H1 (cell line): ENCODE measurements at regions not wholly inside any gene's neighbourhood (a gene's known extent, or its start where the extent isn't known, plus 50 kb on each side); places are given as distances from the start of the nearest gene placed in this dataset.

ENCODE experiments used
- CTCF ChIA-PET: fragments of 300-600 bp; sonication (Branson Sonifier 250); formaldehyde crosslinking; loops from one replicate; lab custom pipeline; 2021; ENCODE audit not compliant: partially characterized antibody; lab: Charles Lee
- POLR2A ChIA-PET: fragments of 300-600 bp; sonication (Branson Sonifier 250); formaldehyde crosslinking; loops from one replicate; lab custom pipeline; 2021; ENCODE audit warnings: inconsistent platforms; ENCODE audit not compliant: partially characterized antibody; lab: Charles Lee
- DNase-seq, 2 experiments: peaks; one replicate each; pipeline versions ENCODE4 v3.0.0 to v3.0.0-alpha.2; 2010 to 2022; ENCODE audit warnings: low spot score in 2 of 2, low read depth in 1 of 2, mixed read lengths in 1 of 2
- FAIRE-seq: peaks from 2 replicates; lab custom pipeline; 2011; peaks lifted over from hg19 to GRCh38; lab: Jason Lieb, UNC
- H2AFZ ChIP-seq: 2 replicates; pipeline ENCODE4 v1.8.1; 2012; ENCODE audit warnings: low read length, inconsistent platforms
- H2AK5ac ChIP-seq: 2 replicates; pipeline ENCODE4 v1.6.1; 2013; ENCODE audit warnings: low read depth, low read length
- H2BK120ac ChIP-seq: replicated peaks from 2 replicates; pipeline ENCODE3; 2013; ENCODE audit warnings: low read depth, low read length, inconsistent platforms
- H2BK12ac ChIP-seq: 2 replicates; pipeline ENCODE4 v1.6.1; 2013; ENCODE audit warnings: low read depth, low read length
- H2BK15ac ChIP-seq: 2 replicates; pipeline ENCODE4 v1.6.1; 2013; ENCODE audit warnings: low read length
- H2BK20ac ChIP-seq: 2 replicates; pipeline ENCODE4 v1.6.1; 2013; ENCODE audit warnings: low read length
- H2BK5ac ChIP-seq: 2 replicates; pipeline ENCODE4 v1.6.1; 2013; ENCODE audit warnings: low read depth, low read length
- H3K14ac ChIP-seq: 2 replicates; pipeline ENCODE4 v1.6.1; 2013; ENCODE audit warnings: inconsistent platforms; ENCODE audit not compliant: insufficient read length
- H3K18ac ChIP-seq: 2 replicates; pipeline ENCODE4 v1.6.1; 2013; ENCODE audit warnings: low read length; ENCODE audit errors: extremely low read depth
- H3K23ac ChIP-seq: 2 replicates; pipeline ENCODE4 v1.6.1; 2013; ENCODE audit warnings: inconsistent platforms; ENCODE audit not compliant: insufficient read length
- H3K23me2 ChIP-seq: 2 replicates; pipeline ENCODE4 v1.6.1; 2013; ENCODE audit warnings: low read depth, low read length
- H3K27ac ChIP-seq: 2 replicates; pipeline ENCODE4 v1.6.1; 2011; ENCODE audit warnings: low read depth, low read length, inconsistent platforms
- H3K27me3 ChIP-seq, 4 experiments: replicated peaks in 1 of 4; 1 replicate in 1 of 4; 2 replicates in 3 of 4; pipeline versions ENCODE4 v1.6.1 to v1.8.1; 2011 to 2013; ENCODE audit warnings: low read length in 3 of 4, mild to moderate bottlenecking in 3 of 4, inconsistent platforms in 2 of 4, mixed read lengths in 2 of 4, moderate library complexity in 1 of 4; ENCODE audit not compliant: control insufficient read depth in 3 of 4, insufficient read depth in 3 of 4; ENCODE audit errors: extremely low read depth in 1 of 4
- H3K36me3 ChIP-seq, 4 experiments: 2 replicates each; pipeline versions ENCODE4 v1.6.1 to v1.8.1; 2011 to 2013; ENCODE audit warnings: mild to moderate bottlenecking in 4 of 4, low read length in 3 of 4, moderate library complexity in 2 of 4, control low read depth in 1 of 4, inconsistent platforms in 1 of 4; ENCODE audit not compliant: insufficient read depth in 4 of 4, control insufficient read depth in 2 of 4
- H3K4ac ChIP-seq: replicated peaks from 2 replicates; pipeline ENCODE3; 2013; ENCODE audit warnings: low read length, low read depth, mixed read lengths, inconsistent platforms; ENCODE audit not compliant: insufficient read length
- H3K4me1 ChIP-seq, 4 experiments: replicated peaks in 1 of 4; 1 replicate in 1 of 4; 2 replicates in 3 of 4; pipeline versions ENCODE4 v1.6.1 to v1.8.1; 2011 to 2013; ENCODE audit warnings: low read length in 3 of 4, inconsistent platforms in 2 of 4, mixed read lengths in 1 of 4; ENCODE audit not compliant: insufficient read depth in 4 of 4, control insufficient read depth in 3 of 4
- H3K4me2 ChIP-seq, 2 experiments: 2 replicates each; pipeline versions ENCODE4 v1.6.1 to v1.8.1; 2011 to 2013; ENCODE audit warnings: low read depth in 2 of 2, low read length in 2 of 2, control low read depth in 1 of 2, inconsistent platforms in 1 of 2, mild to moderate bottlenecking in 1 of 2; ENCODE audit not compliant: insufficient read depth in 1 of 2
- H3K4me3 ChIP-seq, 4 experiments: fragments of 200-600, 300-600 bp in 1 of 4; sonication (generic), shearing (Covaris generic), sonication (Bioruptor Twin) in 1 of 4; 2 replicates each; pipeline versions ENCODE4 v1.5.1 to v1.8.1; 2011 to 2016; ENCODE audit warnings: low read length in 4 of 4, low read depth in 3 of 4, control low read depth in 2 of 4, inconsistent platforms in 2 of 4, mild to moderate bottlenecking in 2 of 4, mixed read lengths in 1 of 4, moderate library complexity in 1 of 4; ENCODE audit not compliant: insufficient read depth in 2 of 4; ENCODE audit errors: extremely low read depth in 1 of 4
- H3K56ac ChIP-seq: replicated peaks from 2 replicates; pipeline ENCODE3; 2013; ENCODE audit warnings: low read depth, mild to moderate bottlenecking, mixed read lengths, low read length, inconsistent platforms; ENCODE audit not compliant: insufficient read length
- H3K79me1 ChIP-seq: 2 replicates; pipeline ENCODE4 v1.6.1; 2013; ENCODE audit warnings: low read depth, low read length, control low read depth
- H3K79me2 ChIP-seq, 2 experiments: 2 replicates each; pipeline versions ENCODE4 v1.6.1 to v1.8.1; 2012 to 2013; ENCODE audit warnings: low read length in 2 of 2, mild to moderate bottlenecking in 2 of 2, inconsistent platforms in 1 of 2; ENCODE audit not compliant: insufficient read depth in 2 of 2, control insufficient read depth in 1 of 2
- H3K9ac ChIP-seq, 4 experiments: replicated peaks in 1 of 4; 1 replicate in 1 of 4; 2 replicates in 3 of 4; pipeline versions ENCODE4 v1.6.1 to v1.8.1; 2011 to 2013; ENCODE audit warnings: low read depth in 3 of 4, low read length in 3 of 4, control low read depth in 2 of 4, mild to moderate bottlenecking in 2 of 4, moderate library complexity in 2 of 4, inconsistent platforms in 1 of 4; ENCODE audit errors: extremely low read depth in 1 of 4
- H3K9me3 ChIP-seq, 2 experiments: 2 replicates each; pipeline versions ENCODE4 v1.6.1 to v1.8.1; 2012 to 2013; ENCODE audit warnings: mild to moderate bottlenecking in 2 of 2, moderate library complexity in 2 of 2, control low read depth in 1 of 2, inconsistent platforms in 1 of 2, low read depth in 1 of 2, low read length in 1 of 2, mixed read lengths in 1 of 2; ENCODE audit not compliant: insufficient read depth in 2 of 2
- H4K20me1 ChIP-seq, 2 experiments: replicated peaks in 1 of 2; 2 replicates each; pipeline versions ENCODE3 to v1.8.1; 2011 to 2013; ENCODE audit warnings: inconsistent platforms in 2 of 2, low read length in 2 of 2, mild to moderate bottlenecking in 1 of 2; ENCODE audit not compliant: insufficient read depth in 2 of 2, control insufficient read depth in 1 of 2
- H4K5ac ChIP-seq: 2 replicates; pipeline ENCODE4 v1.6.1; 2013; ENCODE audit warnings: low read length, low read depth, mixed read lengths, inconsistent platforms; ENCODE audit not compliant: insufficient read length
- H4K8ac ChIP-seq: 2 replicates; pipeline ENCODE4 v1.8.0; 2013; ENCODE audit warnings: mild to moderate bottlenecking, moderate library complexity, low read length, inconsistent platforms; ENCODE audit not compliant: insufficient read depth; ENCODE audit errors: extremely low read depth
- H4K91ac ChIP-seq: replicated peaks from 2 replicates; pipeline ENCODE3; 2013; ENCODE audit warnings: low read length, mixed read lengths, inconsistent platforms; ENCODE audit not compliant: insufficient read length
- ASH2L ChIP-seq: fragments of 200-600, 300-600 bp; sonication (generic); IDR thresholded peaks from one replicate; pipeline ENCODE4 v1.7.1; 2017; ENCODE audit warnings: low read length
- JUND ChIP-seq: IDR thresholded peaks from 2 replicates; pipeline ENCODE4 v1.6.1; 2011; ENCODE audit warnings: mild to moderate bottlenecking, improper control_type of control experiment, low read length
- MAFK ChIP-seq: IDR thresholded peaks from 2 replicates; pipeline ENCODE4 v1.6.1; 2012; ENCODE audit warnings: low read depth, mild to moderate bottlenecking, improper control_type of control experiment, low read length
- SAP30 ChIP-seq: fragments of 300-600 bp; sonication (generic); IDR thresholded peaks from 2 replicates; pipeline ENCODE4 v1.7.1; 2012; ENCODE audit warnings: low read length, moderate library complexity, mild to moderate bottlenecking, inconsistent platforms; ENCODE audit not compliant: insufficient read depth, insufficient replicate concordance
- SRF ChIP-seq: IDR thresholded peaks from 2 replicates; pipeline ENCODE4 v1.6.1; 2011; ENCODE audit warnings: mild to moderate bottlenecking, low read depth, low read length, moderate library complexity
- TAF7 ChIP-seq: optimal IDR thresholded peaks from 2 replicates; pipeline ENCODE3; 2011; ENCODE audit warnings: low read depth, mild to moderate bottlenecking, inconsistent platforms, low read length, moderate library complexity, borderline replicate concordance
- TEAD4 ChIP-seq: IDR thresholded peaks from 2 replicates; pipeline ENCODE4 v1.6.1; 2012; ENCODE audit warnings: low read depth, low read length, inconsistent platforms, mixed read lengths
- WGBS, 2 experiments: shearing (Covaris generic) in 1 of 2; methylation state at CpG; one replicate each; pipeline versions ENCODE4 v1.1.6 to v1.1.7; 2013 to 2015; ENCODE audit warnings: low lambda C conversion rate in 2 of 2, mixed read lengths in 2 of 2, inconsistent platforms in 1 of 2, low coverage in 1 of 2, missing lambda C conversion rate in 1 of 2; ENCODE audit not compliant: insufficient replicate concordance in 2 of 2, insufficient coverage in 1 of 2, insufficient read length in 1 of 2; ENCODE audit errors: extremely low coverage in 1 of 2, missing lambda C conversion rate in 1 of 2; 5-methylcytosine and 5-hydroxymethylcytosine counted together
- TF ChIP-seq, protein P1 (sequence below), 3 experiments: IDR thresholded peaks; 1 replicate in 2 of 3; 2 replicates in 1 of 3; pipeline versions ENCODE4 v1.5.1 to v1.6.1; 2011; ENCODE audit warnings: low read length in 3 of 3, mild to moderate bottlenecking in 3 of 3, inconsistent platforms in 2 of 3, low read depth in 1 of 3, moderate library complexity in 1 of 3; ENCODE audit not compliant: insufficient read depth in 1 of 3; ENCODE audit errors: control extremely low read depth in 1 of 3

DNA sequence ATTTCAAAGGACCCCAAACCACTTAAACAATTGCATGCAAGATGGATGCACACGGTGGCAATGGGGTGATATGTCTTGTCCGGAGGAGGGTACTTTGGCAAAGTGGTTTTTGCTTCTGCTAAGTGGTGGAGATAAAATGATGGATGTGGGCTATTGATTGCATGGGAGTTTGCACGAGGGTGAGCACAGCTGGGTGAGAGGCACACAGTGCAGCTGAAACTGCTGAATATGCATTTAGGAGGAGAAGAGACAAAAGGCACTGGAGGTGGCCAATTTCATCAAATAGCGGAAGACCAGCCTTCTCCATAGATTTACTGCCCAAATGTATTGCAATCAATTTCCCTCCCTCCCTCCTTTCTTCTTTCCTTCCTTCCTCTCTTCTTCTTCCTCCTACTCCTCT lies 414.4 kb upstream of the EEF2KMT start:
- H3K27me3 ChIP-seq = no peaks in the 10 kb centered on the region
- H4K91ac ChIP-seq = no peak overlapping the region
- DNase-seq = no peak
- no peak overlapping the region for H2AK5ac ChIP-seq
- H3K23me2 ChIP-seq = no peaks in the 10 kb centered on the region; the same call in 1 of the 2 replicates
- H3K79me2 ChIP-seq = no peaks in the 10 kb centered on the region
- H3K23ac ChIP-seq = no peak overlapping the region
- H3K4me3 ChIP-seq = no peak overlapping the region
- no peak overlapping the region for H3K18ac ChIP-seq
- H2BK12ac ChIP-seq = no peak overlapping the region
- H2BK20ac ChIP-seq = no peak overlapping the region
- H2BK120ac ChIP-seq = no peak overlapping the region
- H4K8ac ChIP-seq = no peak overlapping the region
- no peaks in the 10 kb centered on the region for H3K36me3 ChIP-seq
- H4K5ac ChIP-seq = no peak overlapping the region
- H3K27ac ChIP-seq = no peak overlapping the region
- 82% methylated on average over 4 of the region's 4 CpGs; no CpG with 5 or more reads in 1 of the 2 experiments for WGBS, 2 experiments
- H3K4me2 ChIP-seq = no peak overlapping the region
- H3K4ac ChIP-seq = no peak overlapping the region
- no peak overlapping the region for H3K9ac ChIP-seq
- TF ChIP-seq, protein P1, sequence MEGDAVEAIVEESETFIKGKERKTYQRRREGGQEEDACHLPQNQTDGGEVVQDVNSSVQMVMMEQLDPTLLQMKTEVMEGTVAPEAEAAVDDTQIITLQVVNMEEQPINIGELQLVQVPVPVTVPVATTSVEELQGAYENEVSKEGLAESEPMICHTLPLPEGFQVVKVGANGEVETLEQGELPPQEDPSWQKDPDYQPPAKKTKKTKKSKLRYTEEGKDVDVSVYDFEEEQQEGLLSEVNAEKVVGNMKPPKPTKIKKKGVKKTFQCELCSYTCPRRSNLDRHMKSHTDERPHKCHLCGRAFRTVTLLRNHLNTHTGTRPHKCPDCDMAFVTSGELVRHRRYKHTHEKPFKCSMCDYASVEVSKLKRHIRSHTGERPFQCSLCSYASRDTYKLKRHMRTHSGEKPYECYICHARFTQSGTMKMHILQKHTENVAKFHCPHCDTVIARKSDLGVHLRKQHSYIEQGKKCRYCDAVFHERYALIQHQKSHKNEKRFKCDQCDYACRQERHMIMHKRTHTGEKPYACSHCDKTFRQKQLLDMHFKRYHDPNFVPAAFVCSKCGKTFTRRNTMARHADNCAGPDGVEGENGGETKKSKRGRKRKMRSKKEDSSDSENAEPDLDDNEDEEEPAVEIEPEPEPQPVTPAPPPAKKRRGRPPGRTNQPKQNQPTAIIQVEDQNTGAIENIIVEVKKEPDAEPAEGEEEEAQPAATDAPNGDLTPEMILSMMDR (IDR thresholded peaks at IDR 0.05; ENCODE audit: control extremely low read depth in 1 of 3, insufficient read depth in 1 of 3, low read depth in 1 of 3, low read length in 3 of 3) = no peak
- no peak for TF ChIP-seq SRF
- TF ChIP-seq MAFK = peak; percentile 53; the same call in 1 of the 2 replicates
- TF ChIP-seq SAP30 = no peak
- no peak for TF ChIP-seq TAF7
- TF ChIP-seq TEAD4 = no peak
- no peak for TF ChIP-seq ASH2L
- no peak for TF ChIP-seq JUND
- H4K20me1 ChIP-seq = no peaks in the 10 kb centered on the region
- ChIA-PET CTCF (interaction anchor here (1.8 to 3.9 kb wide), 4 partner anchors 9 to 104 kb away, joined by 5 to 20 read pairs (median 14); no protein-coding TSS in a partner anchor), POLR2A (interaction anchor here (0.7 to 0.8 kb wide), 2 partner anchors 9 to 425 kb away, joined by 3 read pairs; no protein-coding TSS in a partner anchor)
- no peak for FAIRE-seq
- H3K14ac ChIP-seq = no peak overlapping the region
- no peaks in the 10 kb centered on the region for H3K79me1 ChIP-seq
- H2BK5ac ChIP-seq = no peak overlapping the region
- peaks cover 0 to 5% (median 2%) of the 10 kb centered on the region in 4 experiments; a peak in 3 of 7 replicates for H3K4me1 ChIP-seq
- no peak overlapping the region for H2AFZ ChIP-seq
- H2BK15ac ChIP-seq = no peak overlapping the region
- no peak overlapping the region for H3K56ac ChIP-seq
- H3K9me3 ChIP-seq = no peaks in the 10 kb centered on the region
